Bronchial epithelial cell (primary cell): ENCODE measurements at regions not wholly inside any gene's neighbourhood (a gene's known extent, or its start where the extent isn't known, plus 50 kb on each side); places are given as distances from the start of the nearest gene placed in this dataset.
"Not testable (repeated sequence)": the region's sequence is repeated elsewhere in the genome, so short reads cannot be mapped to it uniquely, and the experiment has no call there.

Source experiments
- DNase-seq: peaks from one replicate; pipeline ENCODE4 v3.0.0-alpha.2; 2010; ENCODE audit warnings: low read depth
- FAIRE-seq: peaks from 2 replicates; lab custom pipeline; 2011; peaks lifted over from hg19 to GRCh38; lab: Jason Lieb, UNC
- H3K27me3 ChIP-seq: 2 replicates; pipeline ENCODE4 v1.5.1; 2011; ENCODE audit warnings: low read length; ENCODE audit not compliant: control insufficient read depth, insufficient read depth
- H3K36me3 ChIP-seq: 2 replicates; pipeline ENCODE4 v1.5.1; 2011; ENCODE audit warnings: low read length; ENCODE audit not compliant: control insufficient read depth, insufficient read depth
- H3K4me3 ChIP-seq: 2 replicates; pipeline ENCODE4 v1.5.1; 2011; ENCODE audit warnings: mild to moderate bottlenecking, low read depth, low read length, control low read depth
- CTCF ChIP-seq: IDR thresholded peaks from 2 replicates; pipeline ENCODE4 v1.5.1; 2011; ENCODE audit warnings: mild to moderate bottlenecking, moderate library complexity, low read length, control low read depth, inconsistent platforms; ENCODE audit not compliant: insufficient read depth, severe bottlenecking

DNA sequence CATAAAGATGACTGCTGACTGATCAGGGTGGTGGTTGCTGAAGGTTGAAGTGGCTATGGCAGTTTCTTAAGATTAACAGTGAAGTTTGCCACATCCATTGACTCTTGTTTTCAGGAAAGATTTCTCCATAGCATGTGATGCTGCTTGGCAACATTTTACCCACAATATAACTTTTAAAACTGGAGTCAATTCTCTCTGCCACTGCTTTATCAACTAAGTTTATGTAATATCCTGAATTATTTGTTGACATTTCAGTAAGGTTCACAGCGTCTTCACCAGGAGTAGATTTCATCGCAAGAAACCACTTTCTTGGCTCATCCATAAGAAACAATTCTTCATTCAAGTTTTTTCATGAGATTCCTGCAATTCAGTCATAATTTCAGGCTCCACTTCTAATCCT lies 166.5 kb upstream of the SPRY1 start:
- DNase-seq: no peak
- no peaks in the 10 kb centered on the region for H3K27me3 ChIP-seq
- no peak for TF ChIP-seq CTCF
- no peaks in the 10 kb centered on the region for H3K36me3 ChIP-seq
- no peak overlapping the region for H3K4me3 ChIP-seq
- FAIRE-seq: no peak

DNA sequence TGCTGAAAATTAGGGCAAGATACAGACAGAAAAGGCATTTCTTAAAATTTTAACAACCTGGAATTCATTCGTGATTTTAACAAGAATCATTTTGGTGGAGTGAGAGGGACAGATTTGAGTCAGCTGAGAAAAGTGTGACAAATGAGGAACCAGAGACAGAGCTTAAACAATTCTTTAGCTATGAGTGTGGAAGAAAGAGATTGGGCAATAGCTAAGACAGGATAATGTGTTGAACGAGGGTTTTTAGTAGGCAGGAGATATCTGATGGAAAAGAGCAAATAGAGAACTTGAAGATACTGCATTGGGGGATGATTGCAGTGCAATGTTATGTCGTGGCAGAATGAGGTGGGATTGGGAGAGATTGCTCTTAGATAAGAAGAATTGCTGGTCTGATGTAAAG lies 164.2 kb upstream of the SPRY1 start:
- Histone ChIP-seq H3K4me3 (no peak overlapping the region), H3K27me3 (no peaks in the 10 kb centered on the region), H3K36me3 (no peaks in the 10 kb centered on the region)
- no peak for TF ChIP-seq CTCF
- DNase-seq (peak; percentile 55), FAIRE-seq (no peak)

- no peaks in the 10 kb centered on the region for H3K27me3 ChIP-seq
- FAIRE-seq: no peak
- H3K36me3 ChIP-seq: no peaks in the 10 kb centered on the region
- no peak for DNase-seq
- no peak overlapping the region for H3K4me3 ChIP-seq
- TF ChIP-seq CTCF: no peak
Observed at GRCh38 chr4:123233136-123233768, 163.3 kb upstream of the SPRY1 start.

DNA sequence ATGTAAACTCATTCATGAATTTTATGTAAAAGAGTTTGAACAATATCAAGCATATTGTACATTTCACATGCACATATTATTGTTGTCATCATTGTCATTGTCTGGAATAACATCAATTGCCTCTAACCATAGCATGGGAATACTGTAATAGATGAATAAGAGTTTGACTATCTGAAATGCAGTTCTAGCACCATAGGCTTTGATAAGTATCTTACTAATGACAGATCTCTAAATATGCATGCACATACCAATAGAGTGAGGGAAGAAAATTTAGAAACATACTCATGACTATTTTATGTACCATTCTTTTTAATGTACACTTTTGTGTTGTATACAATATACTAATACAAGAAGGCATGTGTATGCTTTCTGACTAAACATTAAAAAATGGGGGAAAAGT lies 161.6 kb upstream of the SPRY1 start:
- Histone ChIP-seq H3K4me3 (no peak overlapping the region), H3K27me3 (no peaks in the 10 kb centered on the region), H3K36me3 (no peaks in the 10 kb centered on the region)
- FAIRE-seq (no peak), DNase-seq (no peak)
- TF ChIP-seq CTCF: no peak

DNA sequence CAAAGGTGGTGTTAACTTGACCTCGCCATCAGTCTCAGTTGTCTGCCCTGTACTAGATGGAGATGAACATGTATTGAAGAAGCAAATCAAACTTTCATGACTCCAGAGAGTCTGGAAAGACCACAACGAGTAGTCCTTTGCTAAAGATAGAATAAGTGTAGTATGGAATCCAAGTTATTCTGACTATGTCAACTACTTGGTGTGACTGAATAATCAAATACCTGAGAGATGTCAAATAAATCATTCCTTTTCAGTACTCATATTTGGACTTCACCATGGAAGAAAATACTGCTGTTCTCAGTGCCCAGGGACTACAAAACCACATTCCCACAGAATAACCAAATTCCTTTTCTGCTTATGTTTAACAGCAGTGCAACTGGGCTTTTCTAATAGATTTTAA lies 161.2 kb upstream of the SPRY1 start:
- no peaks in the 10 kb centered on the region for H3K36me3 ChIP-seq
- no peak overlapping the region for H3K4me3 ChIP-seq
- H3K27me3 ChIP-seq: no peaks in the 10 kb centered on the region
- DNase-seq (no peak), FAIRE-seq (no peak)
- TF ChIP-seq CTCF: no peak

GRCh38 chr4:123236606-123237005 lies 160.0 kb upstream of the SPRY1 start:
- Histone ChIP-seq H3K36me3 (no peaks in the 10 kb centered on the region), H3K27me3 (no peaks in the 10 kb centered on the region), H3K4me3 (no peak overlapping the region)
- no peak for TF ChIP-seq CTCF
- FAIRE-seq (no peak), DNase-seq (no peak)

DNA sequence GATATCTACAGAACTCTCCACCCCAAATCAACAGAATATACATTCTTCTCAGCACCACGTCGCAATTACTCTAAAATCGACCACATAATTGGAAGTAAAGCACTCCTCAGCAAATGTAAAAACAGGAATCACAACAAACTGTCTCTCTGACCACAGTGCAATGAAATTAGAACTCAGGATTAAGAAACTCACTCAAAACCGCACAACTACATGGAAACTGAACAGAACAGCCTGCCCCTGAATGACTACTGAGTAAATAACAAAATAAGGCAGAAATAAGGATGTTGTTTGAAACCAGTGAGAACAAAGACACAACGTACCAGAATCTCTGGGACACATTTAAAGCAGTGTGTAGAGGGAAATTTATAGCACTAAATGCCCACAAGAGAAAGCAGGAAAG lies 156.3 kb upstream of the SPRY1 start:
- not testable (repeated sequence) for H3K27me3 ChIP-seq, DNase-seq, FAIRE-seq, H3K36me3 ChIP-seq, H3K4me3 ChIP-seq

GRCh38 chr4:123243220-123243619 lies 153.4 kb upstream of the SPRY1 start:
- not testable (repeated sequence) for H3K36me3 ChIP-seq, DNase-seq, H3K4me3 ChIP-seq, FAIRE-seq, H3K27me3 ChIP-seq
